Thyroid gland (tissue), 4 donors: ENCODE measurements at regions not wholly inside any gene's neighbourhood (a gene's known extent, or its start where the extent isn't known, plus 50 kb on each side); places are given as distances from the start of the nearest gene placed in this dataset.

ENCODE experiments used
- CTCF ChIP-seq, 6 experiments: fragments of 200-600 bp in 3 of 6; fragments of 450-650 bp in 3 of 6; sonication (generic) in 3 of 6; IDR thresholded peaks; one replicate each; pipeline ENCODE4 v1.5.1; 2016 to 2019; ENCODE audit warnings: antibody characterized with exemption in 6 of 6, mild to moderate bottlenecking in 2 of 6, inconsistent platforms in 1 of 6, moderate library complexity in 1 of 6
- POLR2A ChIP-seq, 2 donors: fragments of 450-650 bp; IDR thresholded peaks; one replicate each; pipeline ENCODE4 v1.6.1; 2017; ENCODE audit warnings: antibody characterized with exemption in 2 of 2, mild to moderate bottlenecking in 2 of 2, moderate library complexity in 1 of 2

GRCh38 chr5:44707721-44708120 lies 101.0 kb upstream of the MRPS30 start:
- TF ChIP-seq POLR2A (IDR thresholded peaks at IDR 0.05) = no peak
- no peak for TF ChIP-seq CTCF (IDR thresholded peaks at IDR 0.05)
